GM12872 (cell line): ENCODE measurements at regions not wholly inside any gene's neighbourhood (a gene's known extent, or its start where the extent isn't known, plus 50 kb on each side); places are given as distances from the start of the nearest gene placed in this dataset.

ENCODE experiments used
- TF ChIP-seq, protein P1 (sequence below): IDR thresholded peaks from 3 replicates; pipeline ENCODE4 v1.5.1; 2011; ENCODE audit warnings: low read depth, mild to moderate bottlenecking, low read length, moderate library complexity; ENCODE audit not compliant: insufficient read depth

DNA sequence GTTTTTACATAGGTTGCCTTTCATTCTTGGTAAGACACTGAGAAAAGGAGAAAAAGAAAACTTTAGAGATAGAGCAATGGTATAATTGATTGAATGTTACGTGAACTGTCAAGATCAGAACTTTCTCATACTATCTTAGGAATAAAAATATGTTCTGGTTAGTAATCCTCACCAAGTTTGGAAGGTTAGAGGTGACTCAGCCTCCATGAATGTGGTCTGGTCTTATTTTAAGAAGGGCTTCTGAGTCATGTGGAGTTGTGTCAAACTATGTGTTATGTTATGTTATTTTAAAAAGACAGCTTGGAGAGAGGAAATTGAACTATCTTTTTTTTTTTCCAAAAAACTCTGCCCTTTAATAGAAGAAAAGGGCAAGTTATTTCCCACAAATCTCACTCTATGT is 458.6 kb upstream of the KLF6 start:
- TF ChIP-seq, protein P1, sequence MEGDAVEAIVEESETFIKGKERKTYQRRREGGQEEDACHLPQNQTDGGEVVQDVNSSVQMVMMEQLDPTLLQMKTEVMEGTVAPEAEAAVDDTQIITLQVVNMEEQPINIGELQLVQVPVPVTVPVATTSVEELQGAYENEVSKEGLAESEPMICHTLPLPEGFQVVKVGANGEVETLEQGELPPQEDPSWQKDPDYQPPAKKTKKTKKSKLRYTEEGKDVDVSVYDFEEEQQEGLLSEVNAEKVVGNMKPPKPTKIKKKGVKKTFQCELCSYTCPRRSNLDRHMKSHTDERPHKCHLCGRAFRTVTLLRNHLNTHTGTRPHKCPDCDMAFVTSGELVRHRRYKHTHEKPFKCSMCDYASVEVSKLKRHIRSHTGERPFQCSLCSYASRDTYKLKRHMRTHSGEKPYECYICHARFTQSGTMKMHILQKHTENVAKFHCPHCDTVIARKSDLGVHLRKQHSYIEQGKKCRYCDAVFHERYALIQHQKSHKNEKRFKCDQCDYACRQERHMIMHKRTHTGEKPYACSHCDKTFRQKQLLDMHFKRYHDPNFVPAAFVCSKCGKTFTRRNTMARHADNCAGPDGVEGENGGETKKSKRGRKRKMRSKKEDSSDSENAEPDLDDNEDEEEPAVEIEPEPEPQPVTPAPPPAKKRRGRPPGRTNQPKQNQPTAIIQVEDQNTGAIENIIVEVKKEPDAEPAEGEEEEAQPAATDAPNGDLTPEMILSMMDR, result no peak

DNA sequence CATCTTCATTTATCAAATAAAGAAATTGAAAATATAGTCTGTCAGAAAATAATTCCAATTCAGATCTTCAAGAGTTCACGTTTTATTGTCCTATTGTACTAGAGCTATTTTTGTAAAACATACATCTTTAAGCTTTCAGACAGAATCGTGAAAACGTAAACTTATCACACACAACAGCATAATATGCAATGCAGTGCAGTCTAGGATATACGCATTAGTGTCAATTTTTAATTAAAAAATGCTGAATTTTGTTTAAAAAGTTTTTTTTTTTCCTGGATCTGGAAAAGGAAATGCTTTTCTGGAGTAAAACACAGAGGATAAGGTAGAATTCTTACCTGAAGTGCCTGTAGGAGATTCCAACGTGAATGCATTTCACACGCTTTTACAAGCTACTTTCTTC is 458.2 kb upstream of the KLF6 start:
- TF ChIP-seq, protein P1, result no peak

DNA sequence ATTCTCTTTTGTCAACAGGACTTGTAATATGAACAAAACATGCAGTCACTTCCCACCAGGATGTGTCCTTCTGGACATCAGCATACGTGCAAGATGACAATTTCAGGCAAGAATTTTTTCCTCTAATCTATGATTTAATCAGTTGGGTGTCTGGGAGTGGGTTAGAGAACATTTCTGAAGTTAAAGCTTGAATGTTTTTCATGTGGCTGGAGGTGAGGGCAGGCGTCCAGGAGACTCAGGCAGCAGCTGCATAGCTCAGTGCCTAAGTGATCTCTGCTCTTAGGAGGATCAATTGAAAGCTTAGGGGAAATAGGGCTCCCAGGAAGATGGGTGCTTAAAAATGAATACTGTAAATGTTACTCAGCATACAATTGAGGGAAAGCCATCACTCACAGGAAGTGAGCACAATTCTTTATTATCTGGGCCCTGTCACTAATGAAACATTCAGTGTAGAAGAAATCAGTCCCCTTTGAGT is 457.6 kb upstream of the KLF6 start:
- TF ChIP-seq, protein P1, result no peak

DNA sequence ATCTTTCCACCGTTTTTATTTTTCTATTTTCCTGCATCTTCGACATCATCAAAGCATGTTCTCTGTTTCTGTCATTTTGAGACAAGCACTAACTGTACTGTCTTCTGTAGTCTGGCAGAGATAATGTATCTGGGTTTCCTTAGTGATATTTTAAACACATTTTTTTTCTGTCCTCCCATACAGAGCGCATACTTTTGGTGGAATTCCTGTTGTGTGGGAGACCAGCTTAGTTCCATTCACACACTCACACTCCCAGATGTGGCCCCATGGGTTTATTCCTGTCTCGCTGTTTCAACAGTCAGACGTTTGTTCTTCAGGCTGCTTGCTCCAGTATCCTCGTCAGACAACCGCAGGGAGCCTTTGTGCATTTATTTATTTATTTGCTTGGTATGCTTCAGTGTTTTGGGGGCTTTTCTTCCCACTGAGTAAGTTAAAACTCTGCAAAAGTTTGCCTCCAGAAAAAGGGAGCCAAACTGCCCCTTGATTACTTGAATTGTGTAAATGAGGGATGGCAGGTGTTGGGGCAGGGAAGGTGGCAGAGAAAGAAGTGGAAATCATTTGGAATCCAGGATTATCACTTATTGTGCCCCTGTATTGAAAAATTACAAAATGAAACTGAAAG is 456.8 kb upstream of the KLF6 start:
- TF ChIP-seq, protein P1, result no peak

DNA sequence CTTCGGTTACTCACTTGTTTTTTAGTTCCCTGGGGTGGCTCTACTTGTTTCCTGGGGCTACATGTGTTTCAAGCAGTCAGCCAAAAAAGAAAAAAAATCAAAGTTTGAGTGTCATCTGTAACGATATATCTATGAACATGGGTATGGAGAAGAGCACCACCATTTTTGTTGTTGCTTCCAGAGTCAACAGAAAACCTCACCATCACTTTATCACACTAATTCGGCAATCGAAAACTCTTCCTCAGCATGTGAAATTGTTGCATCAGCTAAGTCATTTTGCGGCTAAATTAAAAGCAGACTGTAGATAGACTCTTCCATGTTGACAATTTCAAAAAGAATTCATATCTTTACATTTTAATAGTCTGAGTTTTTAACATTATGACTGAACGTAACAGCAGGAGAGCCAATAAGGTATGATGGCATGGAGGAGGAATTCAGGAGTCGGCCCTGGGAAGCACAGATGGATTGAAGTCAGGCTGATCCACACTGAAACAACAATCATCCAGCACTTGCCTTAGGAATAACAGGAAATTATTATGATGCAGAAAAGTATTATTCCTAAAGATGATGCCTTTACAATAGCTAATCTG is 455.7 kb upstream of the KLF6 start:
- TF ChIP-seq, protein P1, result no peak

DNA sequence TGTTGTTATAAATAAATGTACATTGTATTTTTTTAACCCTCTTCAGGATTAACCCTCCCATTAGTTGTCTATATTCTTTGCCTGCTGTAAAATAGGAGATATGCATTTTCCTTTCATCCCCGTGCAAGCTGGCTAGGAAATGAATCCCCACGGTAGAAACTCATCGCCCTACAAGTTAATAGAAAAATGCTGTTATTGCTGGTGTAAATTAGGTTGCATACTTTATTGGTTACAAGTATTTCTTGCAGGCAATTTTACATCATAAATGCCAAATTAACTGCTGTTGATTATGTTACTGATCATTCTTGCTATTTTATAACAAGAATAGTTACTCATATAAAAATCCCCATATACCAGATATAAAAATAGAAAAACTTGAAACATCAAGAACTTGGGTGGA is 454.2 kb upstream of the KLF6 start:
- TF ChIP-seq, protein P1, result no peak

DNA sequence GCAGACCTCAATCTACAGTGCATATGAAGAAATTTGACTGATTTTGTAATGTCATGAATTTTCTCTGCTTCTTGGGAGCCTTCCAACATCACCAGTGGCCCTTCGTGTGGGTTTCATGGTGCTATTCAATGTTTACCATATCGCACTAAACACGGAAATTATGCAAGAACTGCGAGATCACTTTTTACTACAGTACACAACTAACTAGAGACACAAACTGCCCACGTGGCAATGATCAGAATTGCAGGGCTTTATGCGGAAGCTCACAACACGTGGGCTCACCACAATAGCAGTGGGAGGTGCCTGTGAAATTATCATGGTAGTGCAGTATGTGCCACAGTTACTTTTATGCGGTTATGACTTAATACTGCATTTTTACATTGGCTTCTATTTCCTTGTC is 449.7 kb upstream of the KLF6 start:
- TF ChIP-seq, protein P1, result peak; percentile 8; the same call in 1 of the 3 replicates
